ENCODE measurements at regions not wholly inside any gene's neighbourhood (a gene's known extent, or its start where the extent isn't known, plus 50 kb on each side); places are given as distances from the start of the nearest gene placed in this dataset.
"Not testable (repeated sequence)": the region's sequence is repeated elsewhere in the genome, so short reads cannot be mapped to it uniquely, and the experiment has no call there.

- DNase-seq (ENCODE audit: extremely low read depth, low read depth), result no peak
- no peak overlapping the region for H3K4me3 ChIP-seq (replicated peaks; ENCODE audit: low read depth, low read length)
- TF ChIP-seq CTCF (IDR thresholded peaks at IDR 0.05; ENCODE audit: low read depth, low read length, missing control alignments), result no peak
These were observed 184.6 kb downstream of the AEBP2 start for GRCh38 chr12:19623751-19624399.

GRCh38 chr12:19624491-19624890, 185.2 kb downstream of the AEBP2 start:
- peak; percentile 12 for DNase-seq (ENCODE audit: extremely low read depth, low read depth)
- no peak for TF ChIP-seq CTCF (IDR thresholded peaks at IDR 0.05; ENCODE audit: low read depth, low read length, missing control alignments)
- no peak overlapping the region for H3K4me3 ChIP-seq (replicated peaks; ENCODE audit: low read depth, low read length)

- DNase-seq (ENCODE audit: extremely low read depth, low read depth); H3K4me3 ChIP-seq (replicated peaks; ENCODE audit: low read depth, low read length): not testable (repeated sequence)
These were observed 186.3 kb downstream of the AEBP2 start for GRCh38 chr12:19625551-19625950.

GRCh38 chr12:19627719-19628118, 188.4 kb downstream of the AEBP2 start:
- DNase-seq (ENCODE audit: extremely low read depth, low read depth), result no peak
- no peak for TF ChIP-seq CTCF (IDR thresholded peaks at IDR 0.05; ENCODE audit: low read depth, low read length, missing control alignments)
- H3K4me3 ChIP-seq (replicated peaks; ENCODE audit: low read depth, low read length), result no peak overlapping the region

- TF ChIP-seq CTCF (IDR thresholded peaks at IDR 0.05; ENCODE audit: low read depth, low read length, missing control alignments), result no peak
- DNase-seq (ENCODE audit: extremely low read depth, low read depth), result no peak
- H3K4me3 ChIP-seq (replicated peaks; ENCODE audit: low read depth, low read length), result no peak overlapping the region
These were observed 191.2 kb downstream of the AEBP2 start for GRCh38 chr12:19630536-19630935.

- DNase-seq (ENCODE audit: extremely low read depth, low read depth), result no peak
- no peak for TF ChIP-seq CTCF (IDR thresholded peaks at IDR 0.05; ENCODE audit: low read depth, low read length, missing control alignments)
These were observed 193.9 kb downstream of the AEBP2 start for GRCh38 chr12:19633194-19633593.

GRCh38 chr12:19633641-19634040, 194.3 kb downstream of the AEBP2 start:
- no peak for DNase-seq (ENCODE audit: extremely low read depth, low read depth)
- H3K4me3 ChIP-seq (replicated peaks; ENCODE audit: low read depth, low read length), result no peak overlapping the region
- no peak for TF ChIP-seq CTCF (IDR thresholded peaks at IDR 0.05; ENCODE audit: low read depth, low read length, missing control alignments)

More at GRCh38 chr12:19633194-19633593, 193.9 kb downstream of the AEBP2 start:
- H3K4me3 ChIP-seq (replicated peaks; ENCODE audit: low read depth, low read length), result no peak overlapping the region

Data from HFF-Myc (cell line).